Fibroblast of mammary gland (primary cell): ENCODE measurements at regions not wholly inside any gene's neighbourhood (a gene's known extent, or its start where the extent isn't known, plus 50 kb on each side); places are given as distances from the start of the nearest gene placed in this dataset.

Source experiments
- DNase-seq: peaks from one replicate; pipeline ENCODE4 v3.0.0-alpha.2; 2010; ENCODE audit warnings: low read depth
- H3K4me3 ChIP-seq: 2 replicates; pipeline ENCODE4 v1.5.1; 2011; ENCODE audit warnings: low read depth, mild to moderate bottlenecking, low read length, moderate library complexity; ENCODE audit not compliant: control insufficient read depth
- TF ChIP-seq, protein P1 (sequence below): conservative IDR thresholded peaks from 2 replicates; pipeline ENCODE4 v1.5.1; 2011; ENCODE audit warnings: low read depth, low read length, inconsistent platforms; ENCODE audit not compliant: control insufficient read depth, insufficient read depth

DNA sequence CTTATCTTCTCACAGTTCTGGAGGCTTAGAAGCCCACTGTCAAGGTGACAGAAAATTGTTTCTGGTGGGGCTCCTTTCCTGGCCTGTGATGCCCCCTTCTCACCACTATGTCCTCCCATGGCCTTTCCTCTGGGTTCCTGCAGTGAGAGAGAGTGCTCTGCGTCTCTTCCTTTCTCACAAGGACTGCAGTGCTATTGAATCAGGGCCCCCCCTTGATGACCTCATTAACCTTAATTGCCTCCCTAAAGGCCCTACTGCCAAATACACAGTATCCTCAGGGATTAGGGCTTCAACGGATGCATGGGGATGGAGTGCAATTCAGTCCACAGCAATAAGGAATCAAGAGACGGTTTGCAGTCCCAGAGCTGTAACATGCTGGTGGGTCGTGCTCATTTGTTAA, 82.0 kb upstream of the GRB10 start:
- TF ChIP-seq, protein P1, sequence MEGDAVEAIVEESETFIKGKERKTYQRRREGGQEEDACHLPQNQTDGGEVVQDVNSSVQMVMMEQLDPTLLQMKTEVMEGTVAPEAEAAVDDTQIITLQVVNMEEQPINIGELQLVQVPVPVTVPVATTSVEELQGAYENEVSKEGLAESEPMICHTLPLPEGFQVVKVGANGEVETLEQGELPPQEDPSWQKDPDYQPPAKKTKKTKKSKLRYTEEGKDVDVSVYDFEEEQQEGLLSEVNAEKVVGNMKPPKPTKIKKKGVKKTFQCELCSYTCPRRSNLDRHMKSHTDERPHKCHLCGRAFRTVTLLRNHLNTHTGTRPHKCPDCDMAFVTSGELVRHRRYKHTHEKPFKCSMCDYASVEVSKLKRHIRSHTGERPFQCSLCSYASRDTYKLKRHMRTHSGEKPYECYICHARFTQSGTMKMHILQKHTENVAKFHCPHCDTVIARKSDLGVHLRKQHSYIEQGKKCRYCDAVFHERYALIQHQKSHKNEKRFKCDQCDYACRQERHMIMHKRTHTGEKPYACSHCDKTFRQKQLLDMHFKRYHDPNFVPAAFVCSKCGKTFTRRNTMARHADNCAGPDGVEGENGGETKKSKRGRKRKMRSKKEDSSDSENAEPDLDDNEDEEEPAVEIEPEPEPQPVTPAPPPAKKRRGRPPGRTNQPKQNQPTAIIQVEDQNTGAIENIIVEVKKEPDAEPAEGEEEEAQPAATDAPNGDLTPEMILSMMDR, result no peak
- DNase-seq, result no peak
- H3K4me3 ChIP-seq, result no peak overlapping the region

DNA sequence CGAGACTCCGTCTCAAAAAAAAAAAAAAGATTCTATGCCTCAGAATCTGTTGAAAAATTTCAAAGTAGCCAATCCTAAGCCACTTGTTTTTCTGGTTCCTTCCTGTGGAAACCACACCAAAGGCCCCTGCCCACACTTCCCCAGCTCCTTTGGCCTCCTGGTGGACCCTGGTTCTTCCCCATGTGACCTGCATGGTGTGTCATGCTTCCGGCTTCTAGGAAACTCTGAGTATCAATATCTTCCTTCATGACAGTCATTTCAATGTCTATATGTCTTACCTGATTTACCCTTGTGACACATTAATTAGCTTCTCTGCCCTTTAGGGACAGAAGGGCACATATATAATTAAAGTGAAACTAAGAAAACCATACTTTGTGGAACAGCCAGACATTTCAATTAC, 80.4 kb upstream of the GRB10 start:
- no peak overlapping the region for H3K4me3 ChIP-seq
- no peak for DNase-seq
- TF ChIP-seq, protein P1, result no peak

DNA sequence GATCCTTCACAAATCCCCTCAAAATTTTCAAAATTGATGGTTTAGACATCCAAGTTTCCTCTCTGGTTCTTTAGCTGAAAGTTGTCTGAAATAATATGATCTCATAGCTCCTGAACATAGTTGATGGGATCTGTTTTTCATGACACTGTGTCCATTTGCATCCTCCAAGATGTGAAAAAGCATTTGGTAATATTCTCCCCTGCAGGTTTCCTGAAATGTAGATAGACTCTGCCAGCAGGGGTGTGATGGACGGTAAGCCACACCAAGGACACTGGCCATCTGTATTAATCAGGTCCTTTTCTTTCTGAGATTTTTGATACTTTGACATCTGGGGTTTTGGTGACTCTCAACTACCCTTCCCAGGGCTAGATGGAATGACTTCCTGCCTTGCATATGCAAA, 79.6 kb upstream of the GRB10 start:
- TF ChIP-seq, protein P1, result no peak
- DNase-seq, result no peak
- no peak overlapping the region for H3K4me3 ChIP-seq

DNA sequence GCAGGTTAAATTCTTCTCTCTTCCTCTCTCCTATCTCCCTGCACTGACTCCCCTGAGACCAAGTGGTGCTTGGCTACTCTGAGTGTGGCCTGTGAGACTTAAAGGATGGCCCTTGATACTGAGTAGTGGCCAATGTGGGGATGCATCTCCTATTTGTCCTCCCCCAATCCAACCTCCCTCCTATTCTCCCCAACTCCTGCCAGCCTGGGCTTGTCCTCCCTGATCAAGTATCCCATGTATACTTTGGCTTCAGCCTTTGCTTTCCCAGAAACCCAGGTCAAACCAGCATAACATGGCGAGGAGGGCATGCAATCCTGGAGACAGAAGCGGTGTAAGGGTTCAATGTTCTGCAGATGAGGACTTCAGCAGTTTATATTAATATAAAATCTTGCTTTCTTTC, 77.9 kb upstream of the GRB10 start:
- TF ChIP-seq, protein P1, result no peak
- no peak for DNase-seq
- H3K4me3 ChIP-seq, result no peak overlapping the region

DNA sequence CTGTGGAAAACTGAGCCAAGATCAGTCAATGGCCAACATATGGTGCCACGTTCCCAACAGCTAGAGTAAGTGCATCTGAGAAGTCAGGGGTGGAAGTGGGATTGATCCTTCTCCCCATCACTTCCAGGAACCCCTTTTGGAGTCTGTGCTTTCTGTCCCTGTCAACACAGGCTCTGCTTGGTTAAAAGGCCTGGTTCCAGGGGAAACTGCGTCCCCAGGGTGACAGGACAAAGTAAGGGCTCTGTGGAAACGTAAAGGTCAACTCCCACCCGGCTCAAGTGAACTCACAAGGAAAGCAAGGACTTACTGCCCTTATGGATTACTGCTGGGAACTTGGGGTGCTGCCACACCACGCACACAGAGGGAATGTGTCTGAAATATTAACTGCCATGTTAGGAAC, 77.5 kb upstream of the GRB10 start:
- no peak overlapping the region for H3K4me3 ChIP-seq

DNA sequence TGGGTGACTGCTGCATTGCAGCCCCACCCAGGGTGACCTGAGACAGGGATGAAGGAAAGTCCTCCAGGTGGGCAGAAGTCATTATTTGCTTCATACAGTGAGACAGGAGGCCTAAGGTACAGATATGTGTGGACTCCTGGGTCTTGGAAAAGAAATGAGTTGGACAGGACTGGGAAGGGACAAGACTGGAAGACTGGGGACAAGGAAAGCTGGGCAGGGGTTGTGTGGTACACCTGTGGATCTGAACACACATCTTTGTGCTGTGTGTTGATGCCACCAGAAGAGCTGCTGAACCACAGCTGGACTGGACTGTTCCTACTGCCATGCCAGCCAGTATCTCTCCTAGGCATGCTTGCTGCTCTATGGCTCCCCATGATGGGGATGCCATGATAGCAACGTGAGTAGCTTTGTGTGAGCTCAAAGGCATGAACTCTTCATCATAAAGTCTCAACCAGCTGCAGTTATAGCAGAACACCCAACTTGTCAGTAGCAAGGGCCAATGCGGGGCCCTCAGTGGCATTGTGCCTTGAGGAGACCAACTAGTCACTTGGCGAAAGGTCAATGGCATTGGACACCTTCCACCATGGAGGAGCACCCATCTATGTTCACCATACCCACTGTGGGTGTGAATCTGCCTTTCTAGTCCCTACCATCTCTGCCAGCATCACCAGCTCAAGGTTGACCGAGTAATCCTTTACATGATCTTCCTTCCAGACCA, 76.0 kb upstream of the GRB10 start:
- no peak for DNase-seq
- no peak overlapping the region for H3K4me3 ChIP-seq
- TF ChIP-seq, protein P1, result no peak

More for the DNA sequence above, 77.5 kb upstream of the GRB10 start:
- no peak for DNase-seq
- TF ChIP-seq, protein P1, result no peak

DNA sequence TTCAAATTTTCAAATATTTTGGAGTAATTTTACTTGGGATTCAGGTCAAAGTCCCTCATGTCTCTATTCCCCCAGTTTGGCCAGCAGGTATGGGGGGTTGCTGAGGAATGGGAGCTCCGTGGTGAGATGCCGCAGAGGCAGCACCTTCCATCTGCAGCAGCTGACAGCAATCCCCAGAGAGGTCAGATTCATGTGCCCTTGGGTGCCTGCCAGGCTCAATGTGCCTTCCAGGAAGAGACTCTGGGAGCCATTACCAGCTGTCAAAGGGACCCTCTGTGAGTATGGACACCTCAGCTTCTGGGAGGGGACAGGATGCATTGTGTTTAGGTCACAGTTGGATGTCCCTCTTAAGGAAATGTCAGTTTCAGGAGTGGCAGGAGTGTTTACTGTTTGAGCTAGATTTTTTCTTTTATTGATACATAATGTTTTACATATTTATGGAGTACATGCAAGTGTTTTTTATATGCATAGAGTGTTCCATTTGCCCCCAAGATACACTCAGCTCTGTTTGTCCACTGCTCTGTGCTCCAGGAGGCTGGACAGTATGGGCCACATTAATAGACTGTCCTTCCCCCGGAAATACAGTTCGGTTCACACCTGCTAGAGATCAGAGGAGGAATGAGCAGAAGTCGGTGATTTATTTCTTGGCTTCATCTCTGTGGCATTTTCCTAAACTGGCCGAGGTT, 75.3 kb upstream of the GRB10 start:
- DNase-seq, result no peak
- TF ChIP-seq, protein P1, result no peak
- H3K4me3 ChIP-seq, result no peak overlapping the region
